Fibroblast of the aortic adventitia (primary cell): ENCODE measurements at regions not wholly inside any gene's neighbourhood (a gene's known extent, or its start where the extent isn't known, plus 50 kb on each side); places are given as distances from the start of the nearest gene placed in this dataset.

Source experiments
- DNase-seq: peaks from one replicate; pipeline ENCODE4 v3.0.0-alpha.2; 2010; ENCODE audit warnings: low read depth
- H3K4me3 ChIP-seq: 2 replicates; pipeline ENCODE4 v1.5.1; 2011; ENCODE audit warnings: low read depth, mild to moderate bottlenecking, control low read depth, low read length, moderate library complexity
- TF ChIP-seq, protein P1 (sequence below): IDR thresholded peaks from 2 replicates; pipeline ENCODE4 v1.5.1; 2011; ENCODE audit warnings: mild to moderate bottlenecking, low read length, control low read depth, inconsistent platforms; ENCODE audit not compliant: insufficient read depth

DNA sequence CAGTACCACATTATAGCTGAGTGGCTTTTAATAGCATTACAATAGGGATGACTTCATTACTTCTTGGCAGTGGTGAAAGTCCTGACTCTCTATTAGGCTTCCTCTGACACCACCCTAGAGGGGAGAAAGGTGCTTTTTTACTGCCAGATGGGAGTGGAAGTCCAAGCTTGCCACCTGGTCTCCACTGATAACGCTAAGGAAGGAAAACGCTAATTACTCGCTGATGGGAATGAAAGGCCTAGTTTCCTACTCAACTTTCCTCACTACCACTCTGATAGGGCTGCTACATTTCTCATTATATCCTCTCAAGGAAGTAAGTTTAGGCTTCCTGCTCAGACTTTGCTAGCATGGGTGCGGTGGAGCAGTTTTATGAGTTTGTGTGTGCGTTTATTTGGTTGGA, 62.3 kb upstream of the PAGE3 start:
- TF ChIP-seq, protein P1, sequence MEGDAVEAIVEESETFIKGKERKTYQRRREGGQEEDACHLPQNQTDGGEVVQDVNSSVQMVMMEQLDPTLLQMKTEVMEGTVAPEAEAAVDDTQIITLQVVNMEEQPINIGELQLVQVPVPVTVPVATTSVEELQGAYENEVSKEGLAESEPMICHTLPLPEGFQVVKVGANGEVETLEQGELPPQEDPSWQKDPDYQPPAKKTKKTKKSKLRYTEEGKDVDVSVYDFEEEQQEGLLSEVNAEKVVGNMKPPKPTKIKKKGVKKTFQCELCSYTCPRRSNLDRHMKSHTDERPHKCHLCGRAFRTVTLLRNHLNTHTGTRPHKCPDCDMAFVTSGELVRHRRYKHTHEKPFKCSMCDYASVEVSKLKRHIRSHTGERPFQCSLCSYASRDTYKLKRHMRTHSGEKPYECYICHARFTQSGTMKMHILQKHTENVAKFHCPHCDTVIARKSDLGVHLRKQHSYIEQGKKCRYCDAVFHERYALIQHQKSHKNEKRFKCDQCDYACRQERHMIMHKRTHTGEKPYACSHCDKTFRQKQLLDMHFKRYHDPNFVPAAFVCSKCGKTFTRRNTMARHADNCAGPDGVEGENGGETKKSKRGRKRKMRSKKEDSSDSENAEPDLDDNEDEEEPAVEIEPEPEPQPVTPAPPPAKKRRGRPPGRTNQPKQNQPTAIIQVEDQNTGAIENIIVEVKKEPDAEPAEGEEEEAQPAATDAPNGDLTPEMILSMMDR: no peak
- H3K4me3 ChIP-seq: no peak overlapping the region
- DNase-seq: no peak

DNA sequence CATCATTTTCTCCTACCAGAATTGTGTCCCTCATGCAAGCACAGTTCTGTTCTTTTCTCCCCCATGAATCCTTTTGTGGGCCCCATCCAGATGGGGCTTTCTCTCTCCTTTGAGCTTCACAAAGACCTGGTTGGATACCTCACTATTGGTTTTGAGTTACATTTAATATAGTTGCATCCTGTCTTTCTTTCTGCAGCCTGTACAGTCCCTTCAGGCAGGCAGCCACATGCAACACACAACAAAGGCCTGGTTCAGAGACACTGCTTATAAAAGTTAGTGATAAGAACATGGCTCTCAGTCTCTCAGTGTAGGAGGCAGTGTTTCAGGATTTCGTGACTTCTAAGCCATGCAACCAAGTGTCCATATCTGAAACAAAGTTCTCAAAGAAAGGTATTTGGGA, 70.6 kb upstream of the PAGE3 start:
- no peak overlapping the region for H3K4me3 ChIP-seq
- TF ChIP-seq, protein P1: no peak
- DNase-seq: no peak

DNA sequence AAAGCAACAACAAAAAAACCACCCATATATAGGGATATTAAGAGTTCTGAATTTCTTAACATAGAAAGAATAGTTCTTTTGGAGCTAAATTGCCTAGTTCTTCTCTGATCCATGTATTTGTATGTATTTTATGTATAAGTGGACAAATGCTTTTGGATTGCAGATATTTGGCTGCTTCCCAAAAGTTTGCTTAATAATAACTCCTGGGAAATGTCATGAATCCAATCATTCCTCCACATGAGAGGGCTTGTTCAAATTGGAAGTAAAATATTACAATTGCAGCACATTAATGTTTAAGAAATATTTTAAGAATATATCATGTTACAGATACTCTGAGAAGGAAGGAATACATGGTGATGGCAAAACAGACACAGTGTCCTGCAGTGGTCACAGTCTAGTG, 71.5 kb upstream of the PAGE3 start:
- H3K4me3 ChIP-seq: no peak overlapping the region
- TF ChIP-seq, protein P1: no peak
- no peak for DNase-seq

DNA sequence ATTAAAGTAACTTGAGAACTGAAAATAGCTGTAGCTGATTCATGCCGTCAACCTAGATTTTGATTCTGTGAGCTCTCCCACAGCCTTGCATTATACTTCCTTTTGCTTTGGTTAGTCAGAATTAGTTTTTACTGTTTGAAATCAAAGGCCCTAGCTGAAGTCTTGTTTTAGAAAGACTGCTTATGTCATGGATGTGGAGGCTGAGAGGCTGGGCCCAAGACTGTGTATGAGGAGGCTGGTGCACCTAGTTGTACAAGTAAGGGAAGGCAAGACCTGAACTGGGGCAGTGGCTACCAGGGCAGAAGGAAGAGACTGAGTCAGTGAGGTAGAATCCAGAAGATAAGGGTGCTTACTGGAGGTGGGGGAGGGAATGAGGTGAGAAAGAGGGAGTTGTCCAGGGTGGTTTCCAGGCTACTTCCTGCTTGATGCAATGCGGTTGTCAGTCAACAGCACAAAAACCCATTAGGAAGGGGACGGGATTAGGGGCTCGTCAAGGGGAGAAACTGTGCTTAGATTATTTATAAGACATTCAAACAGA, 76.2 kb upstream of the PAGE3 start:
- TF ChIP-seq, protein P1: no peak
- no peak for DNase-seq
- no peak overlapping the region for H3K4me3 ChIP-seq

DNA sequence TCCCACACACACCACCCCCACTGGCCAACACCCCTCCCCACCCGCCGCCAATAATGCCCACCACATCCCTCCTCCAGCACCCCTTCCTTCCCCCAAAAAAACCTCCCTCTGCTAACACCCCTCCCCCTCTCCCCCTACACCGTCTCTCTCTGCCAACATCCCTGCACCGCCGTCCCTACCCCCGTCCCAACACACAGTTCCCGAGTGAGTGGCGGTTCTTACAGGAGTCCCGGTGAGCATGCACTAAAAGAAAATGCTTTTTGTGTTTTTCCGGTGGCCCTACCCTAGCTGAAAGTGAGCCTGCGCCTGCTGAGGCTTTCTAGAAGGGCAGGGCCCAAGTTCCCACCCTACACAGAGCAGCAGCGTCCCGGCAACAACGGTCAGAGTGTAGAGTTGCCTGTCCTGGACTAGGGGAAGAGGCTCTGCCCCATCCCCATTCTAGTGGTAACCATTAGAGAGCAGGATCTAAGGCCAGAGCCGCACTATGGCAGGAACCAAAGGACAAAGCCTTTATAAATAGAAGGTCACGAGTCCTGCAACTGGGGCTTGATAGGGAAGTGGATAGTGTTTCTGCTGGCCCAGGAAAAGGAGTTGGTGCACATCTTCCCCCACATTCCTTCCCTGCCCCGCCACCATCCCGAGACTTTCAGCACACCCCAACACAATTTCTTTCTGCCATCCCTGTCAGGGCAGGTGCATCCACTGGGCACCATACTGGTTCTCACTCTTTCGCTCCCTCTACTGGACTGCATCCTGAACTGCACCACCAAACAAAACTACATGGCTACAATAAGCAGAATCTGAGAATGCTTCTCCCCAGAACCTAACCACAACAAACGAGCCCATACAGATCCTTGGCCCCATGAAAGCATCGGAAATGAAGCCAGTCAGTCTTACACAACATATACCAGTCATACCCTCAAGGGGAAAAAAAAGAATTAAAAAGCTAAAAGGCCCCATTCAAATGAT, 78.1 kb upstream of the PAGE3 start:
- TF ChIP-seq, protein P1: peak; percentile 64
- DNase-seq: peak; percentile 22

DNA sequence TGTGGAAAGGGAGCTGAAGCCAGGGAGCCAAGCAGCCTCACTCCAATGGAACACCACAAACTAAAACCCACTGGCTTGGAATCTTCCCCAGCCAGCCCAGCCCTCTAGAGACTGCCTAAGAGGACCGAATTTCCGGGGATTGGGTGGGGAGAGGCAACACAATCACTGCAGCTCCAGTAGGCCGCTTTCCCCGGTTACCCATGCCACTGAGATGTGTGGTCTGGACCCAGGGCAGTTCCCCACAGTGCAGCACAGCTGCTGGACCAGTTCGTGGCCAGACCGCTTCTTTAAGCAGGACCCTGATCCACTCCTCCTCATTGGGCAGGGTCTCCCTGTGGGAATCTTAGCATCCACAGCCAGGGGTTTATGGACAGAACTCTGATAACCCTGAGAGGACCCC, 91.9 kb upstream of the PAGE3 start:
- TF ChIP-seq, protein P1: no peak
- DNase-seq: no peak
- H3K4me3 ChIP-seq: no peak overlapping the region

More for the DNA sequence above, 78.1 kb upstream of the PAGE3 start:
- no peak overlapping the region for H3K4me3 ChIP-seq
